ENCODE measurements at regions not wholly inside any gene's neighbourhood (a gene's known extent, or its start where the extent isn't known, plus 50 kb on each side); places are given as distances from the start of the nearest gene placed in this dataset.

DNA sequence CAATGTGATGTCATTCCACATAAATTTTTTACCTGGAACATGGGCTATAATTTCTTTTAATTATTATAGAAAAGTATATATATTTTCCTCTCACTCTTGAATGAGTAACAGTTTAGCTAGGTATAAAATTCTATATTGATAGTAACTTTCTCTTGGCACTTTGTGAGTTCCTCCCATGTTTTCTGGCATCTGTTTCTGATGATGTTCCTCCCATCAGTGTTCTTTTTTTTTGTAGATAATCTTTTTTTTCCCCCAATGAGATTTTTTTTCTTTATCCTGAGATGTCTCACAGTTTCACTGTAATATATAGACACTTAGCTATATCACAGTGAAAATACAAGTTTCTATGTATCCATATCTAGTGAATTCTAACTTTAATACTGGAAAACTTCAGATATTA lies 75.2 kb downstream of the IER5 start:
- H3K56ac ChIP-seq (ENCODE audit: extremely low read depth, insufficient read depth, low read length), result no peak overlapping the region
- no peak overlapping the region for H2BK5ac ChIP-seq (ENCODE audit: low read depth, low read length, poor library complexity, severe bottlenecking)
- no peak overlapping the region for H3K18ac ChIP-seq (ENCODE audit: low read depth, low read length)
- H3K9me3 ChIP-seq (ENCODE audit: control insufficient read depth, insufficient read depth, low read length), result peaks cover 8% of the 10 kb centered on the region; the same call in 1 of the 2 replicates
- H3K4ac ChIP-seq (ENCODE audit: low read depth, low read length), result no peak overlapping the region
- no peaks in the 10 kb centered on the region for H4K20me1 ChIP-seq (ENCODE audit: insufficient read depth, low read length)
- H4K91ac ChIP-seq (ENCODE audit: insufficient read depth, low read depth, low read length), result no peak overlapping the region
- DNase-seq (no peak), ATAC-seq (ENCODE audit: low read depth) (no peak)
- in situ Hi-C loops (cut with MboI; ENCODE audit: low sequenced_read_pairs), result loop anchor here (25.0 kb wide), 1 partner anchor 901 kb away; no protein-coding TSS in a partner anchor
- H3K4me2 ChIP-seq (ENCODE audit: low read depth, low read length), result no peak overlapping the region
- intact Hi-C loops (cut with micrococcal nuclease), result no loop called here
- no peak overlapping the region for H2BK20ac ChIP-seq (ENCODE audit: low read depth, low read length)
- TF ChIP-seq BHLHE40 (IDR thresholded peaks at IDR 0.05; ENCODE audit: low read depth, low read length) (no peak), POLR2A (IDR thresholded peaks at IDR 0.05; ENCODE audit: low read depth, low read length) (no peak), MAZ (IDR thresholded peaks at IDR 0.05; ENCODE audit: borderline replicate concordance, low read depth, low read length) (no peak), RAD21 (IDR thresholded peaks at IDR 0.05; ENCODE audit: low read length) (no peak), RCOR1 (IDR thresholded peaks at IDR 0.05; ENCODE audit: insufficient replicate concordance, low read length) (no peak), MAFK (IDR thresholded peaks at IDR 0.05; ENCODE audit: low read depth, low read length) (no peak), FOS (IDR thresholded peaks at IDR 0.05; ENCODE audit: low read depth, low read length) (no peak), NFE2L2 (IDR thresholded peaks at IDR 0.05; ENCODE audit: low read depth, low read length) (no peak), SMC3 (IDR thresholded peaks at IDR 0.05; ENCODE audit: low read depth, low read length) (no peak), MXI1 (IDR thresholded peaks at IDR 0.05; ENCODE audit: borderline replicate concordance, low read depth, low read length) (no peak), CHD1 (IDR thresholded peaks at IDR 0.05; ENCODE audit: low read depth, low read length) (no peak), CEBPB (IDR thresholded peaks at IDR 0.05; ENCODE audit: low read depth, low read length) (no peak), RFX5 (IDR thresholded peaks at IDR 0.05; ENCODE audit: low read depth, low read length) (no peak)
- TF ChIP-seq, protein P1, sequence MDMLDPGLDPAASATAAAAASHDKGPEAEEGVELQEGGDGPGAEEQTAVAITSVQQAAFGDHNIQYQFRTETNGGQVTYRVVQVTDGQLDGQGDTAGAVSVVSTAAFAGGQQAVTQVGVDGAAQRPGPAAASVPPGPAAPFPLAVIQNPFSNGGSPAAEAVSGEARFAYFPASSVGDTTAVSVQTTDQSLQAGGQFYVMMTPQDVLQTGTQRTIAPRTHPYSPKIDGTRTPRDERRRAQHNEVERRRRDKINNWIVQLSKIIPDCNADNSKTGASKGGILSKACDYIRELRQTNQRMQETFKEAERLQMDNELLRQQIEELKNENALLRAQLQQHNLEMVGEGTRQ (IDR thresholded peaks at IDR 0.05; ENCODE audit: low read depth, low read length), result no peak
- TF ChIP-seq, protein P2, sequence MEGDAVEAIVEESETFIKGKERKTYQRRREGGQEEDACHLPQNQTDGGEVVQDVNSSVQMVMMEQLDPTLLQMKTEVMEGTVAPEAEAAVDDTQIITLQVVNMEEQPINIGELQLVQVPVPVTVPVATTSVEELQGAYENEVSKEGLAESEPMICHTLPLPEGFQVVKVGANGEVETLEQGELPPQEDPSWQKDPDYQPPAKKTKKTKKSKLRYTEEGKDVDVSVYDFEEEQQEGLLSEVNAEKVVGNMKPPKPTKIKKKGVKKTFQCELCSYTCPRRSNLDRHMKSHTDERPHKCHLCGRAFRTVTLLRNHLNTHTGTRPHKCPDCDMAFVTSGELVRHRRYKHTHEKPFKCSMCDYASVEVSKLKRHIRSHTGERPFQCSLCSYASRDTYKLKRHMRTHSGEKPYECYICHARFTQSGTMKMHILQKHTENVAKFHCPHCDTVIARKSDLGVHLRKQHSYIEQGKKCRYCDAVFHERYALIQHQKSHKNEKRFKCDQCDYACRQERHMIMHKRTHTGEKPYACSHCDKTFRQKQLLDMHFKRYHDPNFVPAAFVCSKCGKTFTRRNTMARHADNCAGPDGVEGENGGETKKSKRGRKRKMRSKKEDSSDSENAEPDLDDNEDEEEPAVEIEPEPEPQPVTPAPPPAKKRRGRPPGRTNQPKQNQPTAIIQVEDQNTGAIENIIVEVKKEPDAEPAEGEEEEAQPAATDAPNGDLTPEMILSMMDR (conservative IDR thresholded peaks at IDR 0.05; ENCODE audit: low read depth, low read length), result no peak
- TF ChIP-seq, protein P3, sequence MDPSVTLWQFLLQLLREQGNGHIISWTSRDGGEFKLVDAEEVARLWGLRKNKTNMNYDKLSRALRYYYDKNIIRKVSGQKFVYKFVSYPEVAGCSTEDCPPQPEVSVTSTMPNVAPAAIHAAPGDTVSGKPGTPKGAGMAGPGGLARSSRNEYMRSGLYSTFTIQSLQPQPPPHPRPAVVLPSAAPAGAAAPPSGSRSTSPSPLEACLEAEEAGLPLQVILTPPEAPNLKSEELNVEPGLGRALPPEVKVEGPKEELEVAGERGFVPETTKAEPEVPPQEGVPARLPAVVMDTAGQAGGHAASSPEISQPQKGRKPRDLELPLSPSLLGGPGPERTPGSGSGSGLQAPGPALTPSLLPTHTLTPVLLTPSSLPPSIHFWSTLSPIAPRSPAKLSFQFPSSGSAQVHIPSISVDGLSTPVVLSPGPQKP (IDR thresholded peaks at IDR 0.05; ENCODE audit: borderline replicate concordance, low read depth, low read length), result no peak
- H2AFZ ChIP-seq (replicated peaks; ENCODE audit: low read length, poor library complexity), result no peak overlapping the region
- H4K5ac ChIP-seq (ENCODE audit: low read depth, low read length), result no peak overlapping the region
- dilution Hi-C loops (cut with HindIII; ENCODE audit: low sequenced_read_pairs, unreplicated experiment), result no loop called here
- H3K23ac ChIP-seq (ENCODE audit: low read depth, low read length), result no peak overlapping the region
- no peak overlapping the region for H2BK120ac ChIP-seq (ENCODE audit: low read depth, low read length)
- no peaks in the 10 kb centered on the region for H3K36me3 ChIP-seq (ENCODE audit: control insufficient read depth, insufficient read depth, low read length)
- H3K14ac ChIP-seq (replicated peaks; ENCODE audit: low read depth, low read length), result no peak overlapping the region
- no peak overlapping the region for H3K27ac ChIP-seq (ENCODE audit: insufficient read depth, low read length)
- H4K8ac ChIP-seq (ENCODE audit: low read depth in 2 of 2, low read length in 2 of 2), result no peak overlapping the region
- ChIA-PET POLR2A (ENCODE audit: unreplicated experiment) (no interaction called here), CTCF (interaction anchor here (1.2 kb wide), 1 partner anchor 10 kb away, joined by 6 read pairs; no protein-coding TSS in a partner anchor)
- peaks cover 10% of the 10 kb centered on the region for H3K9me1 ChIP-seq (ENCODE audit: insufficient read depth, low read length)
- no peak overlapping the region for H2BK15ac ChIP-seq (ENCODE audit: low read depth, low read length)
- no peaks in the 10 kb centered on the region for H3K79me1 ChIP-seq (ENCODE audit: low read depth in 1 of 2, low read length in 2 of 2)
- no peak overlapping the region for H3K9ac ChIP-seq (ENCODE audit: low read depth, low read length)
- peaks cover 5% of the 10 kb centered on the region; the same call in 1 of the 2 replicates for H3K27me3 ChIP-seq (ENCODE audit: control insufficient read depth, insufficient read depth, low read length)
- no TSS peak for BruUV-seq (replicated peaks)
- H3K4me1 ChIP-seq (ENCODE audit: control insufficient read depth, insufficient read depth, low read length), result peaks cover 5% of the 10 kb centered on the region
- H2AK9ac ChIP-seq (replicated peaks; ENCODE audit: low read depth, low read length, poor library complexity), result no peak overlapping the region
- no peak overlapping the region for H3K4me3 ChIP-seq (ENCODE audit: insufficient read depth, low read depth, low read length)
- no peak overlapping the region for H2AK5ac ChIP-seq (ENCODE audit: low read depth, low read length)

Data from IMR-90 (cell line).